IMR-90 (cell line): ENCODE measurements at regions not wholly inside any gene's neighbourhood (a gene's known extent, or its start where the extent isn't known, plus 50 kb on each side); places are given as distances from the start of the nearest gene placed in this dataset.

Source experiments
- ATAC-seq: fragments of 200-7000 bp; cut with Tn5 transposase; 2 replicates; pipeline ENCODE4 v1.9.1; 2020; ENCODE audit warnings: low read depth, mild to moderate bottlenecking, moderate library complexity
- BruUV-seq: library from RNA; stranded (reverse); fragments of 400-500 nt; replicated peaks from 2 replicates; lab custom pipeline; 2021; lab: Mats Ljungman, UMichigan
- CTCF ChIA-PET: fragments of 300-600 bp; formaldehyde crosslinking; extraction: SDS; loops from one replicate; lab custom pipeline; 2021; ENCODE audit warnings: antibody characterized with exemption; lab: Yijun Ruan, JAX
- POLR2A ChIA-PET: fragments of 300-600 bp; sonication (Branson Sonifier 250); formaldehyde crosslinking; loops from one replicate; lab custom pipeline; 2022; ENCODE audit warnings: antibody characterized with exemption; ENCODE audit not compliant: unreplicated experiment; lab: Charles Lee
- DNase-seq: peaks from one replicate; pipeline ENCODE4 v3.0.0; 2013
- H2AFZ ChIP-seq: replicated peaks from 2 replicates; pipeline ENCODE3; 2013; ENCODE audit warnings: low read length, mild to moderate bottlenecking; ENCODE audit not compliant: poor library complexity
- H2AK5ac ChIP-seq: 2 replicates; pipeline ENCODE4 v1.6.1; 2013; ENCODE audit warnings: low read depth, low read length, inconsistent platforms
- H2AK9ac ChIP-seq: replicated peaks from 2 replicates; pipeline ENCODE3; 2013; ENCODE audit warnings: mild to moderate bottlenecking, low read depth, low read length, moderate library complexity; ENCODE audit not compliant: poor library complexity
- H2BK120ac ChIP-seq: 2 replicates; pipeline ENCODE4 v1.6.1; 2013; ENCODE audit warnings: low read depth, low read length, inconsistent platforms
- H2BK15ac ChIP-seq: 3 replicates; pipeline ENCODE4 v1.6.1; 2013; ENCODE audit warnings: low read depth, low read length, inconsistent platforms
- H2BK20ac ChIP-seq: 2 replicates; pipeline ENCODE4 v1.6.1; 2013; ENCODE audit warnings: low read depth, mild to moderate bottlenecking, inconsistent platforms, low read length, moderate library complexity
- H2BK5ac ChIP-seq: 2 replicates; pipeline ENCODE4 v1.6.1; 2013; ENCODE audit warnings: mild to moderate bottlenecking, low read depth, low read length, inconsistent platforms; ENCODE audit not compliant: poor library complexity, severe bottlenecking
- H3K14ac ChIP-seq: replicated peaks from 2 replicates; pipeline ENCODE4 v1.6.1; 2013; ENCODE audit warnings: low read depth, low read length, inconsistent platforms
- H3K18ac ChIP-seq: 2 replicates; pipeline ENCODE4 v1.6.1; 2013; ENCODE audit warnings: low read depth, low read length, control low read depth
- H3K23ac ChIP-seq: 2 replicates; pipeline ENCODE4 v1.6.1; 2013; ENCODE audit warnings: low read depth, low read length, inconsistent platforms
- H3K27ac ChIP-seq: 2 replicates; pipeline ENCODE4 v1.5.1; 2013; ENCODE audit warnings: mild to moderate bottlenecking, control low read depth, low read length; ENCODE audit not compliant: insufficient read depth
- H3K27me3 ChIP-seq: 2 replicates; pipeline ENCODE4 v1.6.1; 2013; ENCODE audit warnings: low read length; ENCODE audit not compliant: control insufficient read depth, insufficient read depth
- H3K36me3 ChIP-seq: 2 replicates; pipeline ENCODE4 v1.6.1; 2013; ENCODE audit warnings: low read length, mixed read lengths; ENCODE audit not compliant: control insufficient read depth, insufficient read depth
- H3K4ac ChIP-seq: 2 replicates; pipeline ENCODE4 v1.6.1; 2013; ENCODE audit warnings: low read depth, low read length, inconsistent platforms
- H3K4me1 ChIP-seq: 2 replicates; pipeline ENCODE4 v1.6.1; 2013; ENCODE audit warnings: low read length, mixed read lengths; ENCODE audit not compliant: control insufficient read depth, insufficient read depth
- H3K4me2 ChIP-seq: 2 replicates; pipeline ENCODE4 v1.6.1; 2013; ENCODE audit warnings: low read depth, mild to moderate bottlenecking, control low read depth, low read length, moderate library complexity
- H3K4me3 ChIP-seq: 2 replicates; pipeline ENCODE4 v1.5.1; 2013; ENCODE audit warnings: low read depth, mild to moderate bottlenecking, control low read depth, low read length, moderate library complexity; ENCODE audit not compliant: insufficient read depth
- H3K56ac ChIP-seq: 2 replicates; pipeline ENCODE4 v1.6.1; 2013; ENCODE audit warnings: low read length, inconsistent platforms; ENCODE audit not compliant: insufficient read depth; ENCODE audit errors: extremely low read depth
- H3K79me1 ChIP-seq, 2 experiments: 2 replicates each; pipeline ENCODE4 v1.6.1; 2013; ENCODE audit warnings: low read length in 2 of 2, inconsistent platforms in 1 of 2, low read depth in 1 of 2
- H3K9ac ChIP-seq: 2 replicates; pipeline ENCODE4 v1.6.1; 2013; ENCODE audit warnings: low read depth, low read length, control low read depth
- H3K9me1 ChIP-seq: 2 replicates; pipeline ENCODE4 v1.6.1; 2013; ENCODE audit warnings: low read length, inconsistent platforms; ENCODE audit not compliant: insufficient read depth
- H3K9me3 ChIP-seq: 2 replicates; pipeline ENCODE4 v1.6.1; 2013; ENCODE audit warnings: low read length; ENCODE audit not compliant: control insufficient read depth, insufficient read depth
- H4K20me1 ChIP-seq: 2 replicates; pipeline ENCODE4 v1.6.1; 2013; ENCODE audit warnings: low read length, inconsistent platforms; ENCODE audit not compliant: insufficient read depth
- H4K5ac ChIP-seq: 2 replicates; pipeline ENCODE4 v1.6.1; 2013; ENCODE audit warnings: mild to moderate bottlenecking, low read depth, low read length, control low read depth
- H4K8ac ChIP-seq, 2 experiments: 2 replicates each; pipeline ENCODE4 v1.6.1; 2013; ENCODE audit warnings: low read depth in 2 of 2, low read length in 2 of 2, control low read depth in 1 of 2, inconsistent platforms in 1 of 2
- H4K91ac ChIP-seq: 2 replicates; pipeline ENCODE4 v1.6.1; 2013; ENCODE audit warnings: low read depth, low read length, inconsistent platforms; ENCODE audit not compliant: insufficient read depth
- NFE2L2 ChIP-seq: fragments of 150-350 bp; IDR thresholded peaks from 2 replicates; pipeline ENCODE4 v1.6.1; 2016; ENCODE audit warnings: low read depth, mild to moderate bottlenecking, low read length
- RCOR1 ChIP-seq: IDR thresholded peaks from 2 replicates; pipeline ENCODE4 v1.6.1; 2012; ENCODE audit warnings: mild to moderate bottlenecking, low read length, improper control_type of control experiment; ENCODE audit not compliant: insufficient replicate concordance
- WGBS, 2 experiments: methylation state at CpG; one replicate each; pipeline versions ENCODE4 v1.1.5 to v1.1.7; 2013; ENCODE audit warnings: missing lambda C conversion rate in 2 of 2; ENCODE audit not compliant: insufficient read length in 1 of 2; ENCODE audit errors: extremely low coverage in 2 of 2; 5-methylcytosine and 5-hydroxymethylcytosine counted together
- dilution Hi-C: fragments of 300-500 bp; cut with HindIII; formaldehyde crosslinking; loops from one replicate; pipeline ENCODE4 v1.14.3; 2018; ENCODE audit warnings: low sequenced_read_pairs; ENCODE audit not compliant: unreplicated experiment
- in situ Hi-C: fragments of 300-500 bp; cut with MboI; formaldehyde crosslinking; loops from 3 replicates; pipeline ENCODE4 v1.14.3; 2019; ENCODE audit warnings: low sequenced_read_pairs, inconsistent platforms, mixed read lengths
- intact Hi-C: fragments of 100-400 bp; cut with micrococcal nuclease; formaldehyde crosslinking; loops from 2 replicates; pipeline ENCODE4 v1.10.0; 2022

GRCh38 chr4:31416498-31416897 lies 696.3 kb downstream of the PCDH7 start:
- in situ Hi-C loops = no loop called here
- POLR2A ChIA-PET = no interaction called here
- H3K14ac ChIP-seq = no peak overlapping the region

More at GRCh38 chr4:31416498-31416897, 696.3 kb downstream of the PCDH7 start:
- Histone ChIP-seq H3K4me1 (no peaks in the 10 kb centered on the region), H2AFZ (no peak overlapping the region), H3K27me3 (no peaks in the 10 kb centered on the region), H4K5ac (no peak overlapping the region), H2BK5ac (no peak overlapping the region), H3K9ac (no peak overlapping the region), H4K8ac (no peak overlapping the region), H2BK120ac (no peak overlapping the region), H2BK15ac (no peak overlapping the region), H4K20me1 (no peaks in the 10 kb centered on the region), H4K91ac (no peak overlapping the region), H3K4ac (no peak overlapping the region), H3K27ac (no peak overlapping the region), H2AK5ac (no peak overlapping the region), H3K9me1 (no peaks in the 10 kb centered on the region), H3K56ac (no peak overlapping the region), H3K23ac (no peak overlapping the region), H3K18ac (no peak overlapping the region), H2AK9ac (no peak overlapping the region), H3K4me2 (no peak overlapping the region), H3K4me3 (no peak overlapping the region), H2BK20ac (no peak overlapping the region), H3K36me3 (no peaks in the 10 kb centered on the region), H3K79me1 (no peaks in the 10 kb centered on the region), H3K9me3 (no peaks in the 10 kb centered on the region)
- CTCF ChIA-PET = interaction anchor here (0.6 kb wide), 1 partner anchor 722 kb away, joined by 5 read pairs; no protein-coding TSS in a partner anchor
- TF ChIP-seq NFE2L2 = no peak
- no peak for TF ChIP-seq RCOR1
- DNase-seq (no peak), ATAC-seq (no peak)
- dilution Hi-C loops = no loop called here
- WGBS, 2 experiments = 100% methylated on average over 1 of the region's 7 CpGs; no CpG with 5 or more reads in 1 of the 2 experiments
- intact Hi-C loops = no loop called here
- no TSS peak for BruUV-seq
